Posterior cingulate gyrus (tissue), 11 donors: ENCODE measurements at regions not wholly inside any gene's neighbourhood (a gene's known extent, or its start where the extent isn't known, plus 50 kb on each side); places are given as distances from the start of the nearest gene placed in this dataset.

Experiments used
- DNase-seq, 10 donors: peaks; one replicate each; pipeline versions ENCODE4 v3.0.0 to v3.0.0-alpha.2; 2020 to 2021; ENCODE audit warnings: mixed read lengths in 3 of 10
- intact Hi-C: fragments of 100-400 bp; cut with DNase I; formaldehyde crosslinking; loops from one replicate; pipeline ENCODE4 v1.15.1; 2023

- peak in 1 of 10 donors; percentile 87 for DNase-seq
These were observed 81.5 kb downstream of the CEBPB start for GRCh38 chr20:50272030-50272723.

GRCh38 chr20:50272724-50273446 is 82.3 kb downstream of the CEBPB start:
- intact Hi-C loops, result no loop called here

More at GRCh38 chr20:50272030-50272723, 81.5 kb downstream of the CEBPB start:
- intact Hi-C loops, result no loop called here

GRCh38 chr20:50273601-50274491 is 83.2 kb downstream of the CEBPB start:
- intact Hi-C loops, result no loop called here
- peak in 2 of 10 donors; percentile 28 to 86 for DNase-seq

More at GRCh38 chr20:50272724-50273446, 82.3 kb downstream of the CEBPB start:
- no peak for DNase-seq

- intact Hi-C loops, result no loop called here
- peak in 9 of 10 donors; percentile 24 to 94 (median 48) for DNase-seq
These were observed 84.2 kb downstream of the CEBPB start for GRCh38 chr20:50274570-50275430.

- DNase-seq, result peak in 3 of 10 donors; percentile 33 to 75 (median 73)
- intact Hi-C loops, result no loop called here
These were observed 85.8 kb downstream of the CEBPB start for GRCh38 chr20:50276119-50277063.

GRCh38 chr20:50277064-50277415 is 86.4 kb downstream of the CEBPB start:
- DNase-seq, result peak in 2 of 10 donors; percentile 16 to 55
- intact Hi-C loops, result no loop called here

- DNase-seq, result peak in 2 of 10 donors; percentile 39 to 51
- intact Hi-C loops, result no loop called here
These were observed 87.1 kb downstream of the CEBPB start for GRCh38 chr20:50277460-50278376.

GRCh38 chr20:50278377-50278683 is 87.7 kb downstream of the CEBPB start:
- intact Hi-C loops, result no loop called here

GRCh38 chr20:50278684-50279531 is 88.3 kb downstream of the CEBPB start:
- intact Hi-C loops, result no loop called here
- DNase-seq, result peak in 3 of 10 donors; percentile 55 to 65 (median 62)

More at GRCh38 chr20:50278377-50278683, 87.7 kb downstream of the CEBPB start:
- DNase-seq, result peak in 3 of 10 donors; percentile 35 to 75 (median 45)

GRCh38 chr20:50279988-50280850 is 89.6 kb downstream of the CEBPB start:
- intact Hi-C loops, result no loop called here
- DNase-seq, result peak in 2 of 10 donors; percentile 57 to 74

GRCh38 chr20:50280851-50281655 is 90.4 kb downstream of the CEBPB start:
- intact Hi-C loops, result no loop called here
- peak in 1 of 10 donors; percentile 10 for DNase-seq

GRCh38 chr20:50281831-50282591 is 91.4 kb downstream of the CEBPB start:
- intact Hi-C loops, result no loop called here

GRCh38 chr20:50282592-50283241 is 92.1 kb downstream of the CEBPB start:
- intact Hi-C loops, result no loop called here
- DNase-seq, result no peak

More at GRCh38 chr20:50281831-50282591, 91.4 kb downstream of the CEBPB start:
- peak in 1 of 10 donors; percentile 60 for DNase-seq

GRCh38 chr20:50283370-50283769 is 92.7 kb downstream of the CEBPB start:
- intact Hi-C loops, result no loop called here
- DNase-seq, result no peak
